Activated T-helper 1 cell treated with anti-CD3 and anti-CD28 coated beads, Interleukin-12 subunit alpha, Interleukin-12 subunit beta, Interleukin-2, Interleukin-4 antibody, amounts not matched to agents 30 ng/mL and 10 ng/mL and 1 ng/mL, durations not matched to agents 14 hours and 24 hours and 36 hours (primary cell): ENCODE measurements at regions not wholly inside any gene's neighbourhood (a gene's known extent, or its start where the extent isn't known, plus 50 kb on each side); places are given as distances from the start of the nearest gene placed in this dataset.

Source experiments
- DNase-seq: peaks from one replicate; pipeline ENCODE4 v3.0.0; 2021; ENCODE audit warnings: low spot score
- H3K27ac Mint-ChIP-seq: one replicate; pipeline ENCODE4 v1.8.0; 2021; ENCODE audit warnings: mild to moderate bottlenecking, mixed read lengths
- H3K27me3 Mint-ChIP-seq: one replicate; pipeline ENCODE4 v1.8.0; 2022; ENCODE audit warnings: mild to moderate bottlenecking, moderate library complexity, mixed read lengths; ENCODE audit not compliant: insufficient read depth
- H3K36me3 Mint-ChIP-seq: one replicate; pipeline ENCODE4 v1.8.0; 2021; ENCODE audit warnings: low read depth, mixed read lengths
- H3K4me1 Mint-ChIP-seq: one replicate; pipeline ENCODE4 v1.8.0; 2021; ENCODE audit warnings: low read depth, mixed read lengths
- H3K4me3 Mint-ChIP-seq: one replicate; pipeline ENCODE4 v1.8.0; 2021; ENCODE audit warnings: mild to moderate bottlenecking, moderate library complexity, mixed read lengths
- H3K9me3 Mint-ChIP-seq: one replicate; pipeline ENCODE4 v1.8.0; 2021; ENCODE audit warnings: mixed read lengths
- intact Hi-C: fragments of 100-400 bp; cut with micrococcal nuclease; formaldehyde crosslinking; loops from one replicate; pipeline ENCODE4 v1.15.1; 2024

DNA sequence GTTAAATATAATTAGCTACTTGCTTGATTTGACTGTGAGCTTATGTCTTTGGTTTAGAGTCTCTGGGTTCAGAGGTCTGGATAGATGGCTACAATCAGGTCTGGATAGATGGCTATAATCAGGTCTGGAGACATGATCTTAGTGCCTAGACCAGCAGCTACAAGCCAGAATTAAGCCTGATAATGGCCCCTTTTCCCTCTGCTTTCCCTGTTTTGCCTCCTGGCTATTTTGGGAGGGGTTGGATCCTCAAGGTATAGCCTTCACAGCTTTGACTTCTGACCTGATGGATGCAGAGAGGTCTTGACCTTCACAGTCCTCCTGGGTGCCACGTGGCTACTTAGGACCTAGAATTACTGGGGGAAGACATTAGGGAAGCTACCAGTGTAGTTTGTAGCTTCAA lies 877.7 kb downstream of the GALC start:
- Mint-ChIP-seq H3K4me1 (no peaks in the 10 kb centered on the region), H3K27me3 (no peaks in the 10 kb centered on the region), H3K4me3 (no peak overlapping the region), H3K27ac (no peak overlapping the region), H3K9me3 (no peaks in the 10 kb centered on the region), H3K36me3 (no peaks in the 10 kb centered on the region)
- no peak for DNase-seq
- intact Hi-C loops: no loop called here

DNA sequence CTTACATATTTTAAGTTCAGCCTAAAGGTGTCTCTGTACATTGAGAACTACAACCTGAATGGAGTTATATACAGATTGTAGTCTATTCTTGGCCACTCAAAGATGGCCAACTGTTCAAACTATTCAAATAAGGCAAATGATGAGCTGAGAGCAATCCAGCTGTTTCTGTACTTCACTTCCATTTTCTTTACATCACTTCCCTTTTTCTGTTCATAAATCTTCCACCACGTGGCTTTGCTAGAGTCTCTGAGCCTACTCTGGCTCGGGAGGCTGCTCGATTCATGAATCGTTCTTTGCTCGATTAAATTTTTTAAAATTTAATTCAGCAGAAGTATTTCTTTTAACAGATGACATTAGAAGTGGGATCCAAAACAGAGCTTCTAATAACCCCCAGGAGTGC lies 879.7 kb downstream of the GALC start:
- no peak overlapping the region for H3K27ac Mint-ChIP-seq
- no peaks in the 10 kb centered on the region for H3K36me3 Mint-ChIP-seq
- no peaks in the 10 kb centered on the region for H3K9me3 Mint-ChIP-seq
- intact Hi-C loops: no loop called here
- no peaks in the 10 kb centered on the region for H3K27me3 Mint-ChIP-seq
- no peak overlapping the region for H3K4me3 Mint-ChIP-seq
- H3K4me1 Mint-ChIP-seq: no peaks in the 10 kb centered on the region
- no peak for DNase-seq

DNA sequence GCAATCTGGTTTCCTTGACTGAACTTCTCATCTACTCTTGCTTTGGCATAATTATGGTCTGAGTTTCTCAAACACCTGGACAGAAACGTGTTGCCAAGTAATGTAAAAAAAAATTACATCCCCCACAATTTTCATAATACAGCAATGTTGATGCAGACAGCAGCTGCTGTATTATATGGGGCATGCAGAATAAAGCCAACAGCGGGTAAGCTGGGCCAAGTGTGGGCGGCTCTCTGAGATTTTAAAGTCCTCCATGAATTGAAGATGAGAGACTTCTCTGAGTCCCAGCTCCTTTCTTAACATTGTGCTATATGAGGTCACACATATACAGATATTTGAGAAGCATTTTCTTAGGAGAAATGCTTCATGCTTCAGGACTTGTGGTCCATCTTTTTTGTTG lies 881.2 kb downstream of the GALC start:
- no peak overlapping the region for H3K4me3 Mint-ChIP-seq
- H3K4me1 Mint-ChIP-seq: no peaks in the 10 kb centered on the region
- DNase-seq: no peak
- H3K27ac Mint-ChIP-seq: no peak overlapping the region
- H3K27me3 Mint-ChIP-seq: no peaks in the 10 kb centered on the region
- no peaks in the 10 kb centered on the region for H3K36me3 Mint-ChIP-seq
- intact Hi-C loops: no loop called here
- H3K9me3 Mint-ChIP-seq: no peaks in the 10 kb centered on the region

DNA sequence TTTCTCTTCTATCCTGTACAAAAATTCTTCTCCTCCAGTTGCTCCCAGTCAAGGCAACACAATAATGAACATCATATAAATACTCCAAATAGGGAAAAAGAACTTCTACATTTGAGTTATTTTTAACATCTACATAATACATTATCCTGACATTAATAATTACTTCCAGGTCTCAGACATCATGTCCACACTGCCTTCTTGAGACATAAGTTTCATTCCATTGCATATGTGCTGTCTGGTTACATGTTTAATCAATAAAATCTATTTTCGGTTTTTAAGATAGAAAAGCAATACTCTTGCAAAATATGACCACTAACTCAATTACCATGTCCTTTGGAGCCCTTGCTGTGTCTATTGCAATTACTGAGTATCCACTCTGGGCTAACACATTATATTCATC lies 881.9 kb downstream of the GALC start:
- H3K27me3 Mint-ChIP-seq: no peaks in the 10 kb centered on the region
- no peak for DNase-seq
- no peaks in the 10 kb centered on the region for H3K4me1 Mint-ChIP-seq
- no peak overlapping the region for H3K27ac Mint-ChIP-seq
- no peak overlapping the region for H3K4me3 Mint-ChIP-seq
- H3K9me3 Mint-ChIP-seq: no peaks in the 10 kb centered on the region
- no peaks in the 10 kb centered on the region for H3K36me3 Mint-ChIP-seq
- intact Hi-C loops: no loop called here

DNA sequence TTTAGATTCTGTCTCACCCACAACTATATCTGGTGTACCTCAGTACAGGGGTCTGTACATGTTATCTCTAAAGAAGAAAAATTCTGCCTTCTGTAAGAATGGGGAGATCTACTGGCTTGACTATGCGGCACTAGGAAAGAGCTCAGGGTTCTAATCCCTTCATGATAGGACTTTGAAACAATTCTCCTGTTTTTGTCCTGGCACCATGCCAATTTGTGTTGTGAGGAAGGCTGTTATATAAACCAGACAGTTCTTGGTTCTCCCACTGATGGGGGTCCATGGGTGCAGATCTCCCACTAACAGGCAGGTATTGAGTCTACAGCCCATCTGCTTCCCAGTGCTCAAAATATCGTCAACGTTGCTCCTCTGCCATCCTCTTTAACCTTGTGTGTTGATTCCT lies 883.7 kb downstream of the GALC start:
- intact Hi-C loops: no loop called here
- no peak overlapping the region for H3K27ac Mint-ChIP-seq
- H3K27me3 Mint-ChIP-seq: no peaks in the 10 kb centered on the region
- no peaks in the 10 kb centered on the region for H3K36me3 Mint-ChIP-seq
- H3K4me3 Mint-ChIP-seq: no peak overlapping the region
- H3K4me1 Mint-ChIP-seq: no peaks in the 10 kb centered on the region
- no peak for DNase-seq
- no peaks in the 10 kb centered on the region for H3K9me3 Mint-ChIP-seq

DNA sequence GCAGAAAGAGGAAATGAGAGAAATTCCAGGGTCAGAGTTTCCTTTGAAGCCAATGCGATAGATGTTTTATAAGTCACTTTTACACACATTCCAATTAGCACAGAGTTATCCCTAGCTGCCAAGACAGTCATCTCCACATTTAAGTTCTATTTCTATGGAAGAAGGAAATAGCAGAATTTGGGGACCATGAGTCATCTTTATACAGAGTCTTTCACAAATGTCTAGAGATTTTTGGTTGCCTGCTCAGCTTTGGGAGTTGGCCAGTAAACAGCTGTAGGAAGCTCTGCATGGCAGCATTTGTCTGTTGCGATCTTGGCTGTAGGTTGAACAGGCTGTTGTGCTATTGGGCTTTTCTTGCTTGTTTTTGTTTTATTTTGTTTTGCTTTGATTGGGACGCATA lies 884.3 kb downstream of the GALC start:
- Mint-ChIP-seq H3K27me3 (no peaks in the 10 kb centered on the region), H3K27ac (no peak overlapping the region), H3K4me1 (no peaks in the 10 kb centered on the region), H3K4me3 (no peak overlapping the region), H3K36me3 (no peaks in the 10 kb centered on the region), H3K9me3 (no peaks in the 10 kb centered on the region)
- no peak for DNase-seq
- intact Hi-C loops: no loop called here

DNA sequence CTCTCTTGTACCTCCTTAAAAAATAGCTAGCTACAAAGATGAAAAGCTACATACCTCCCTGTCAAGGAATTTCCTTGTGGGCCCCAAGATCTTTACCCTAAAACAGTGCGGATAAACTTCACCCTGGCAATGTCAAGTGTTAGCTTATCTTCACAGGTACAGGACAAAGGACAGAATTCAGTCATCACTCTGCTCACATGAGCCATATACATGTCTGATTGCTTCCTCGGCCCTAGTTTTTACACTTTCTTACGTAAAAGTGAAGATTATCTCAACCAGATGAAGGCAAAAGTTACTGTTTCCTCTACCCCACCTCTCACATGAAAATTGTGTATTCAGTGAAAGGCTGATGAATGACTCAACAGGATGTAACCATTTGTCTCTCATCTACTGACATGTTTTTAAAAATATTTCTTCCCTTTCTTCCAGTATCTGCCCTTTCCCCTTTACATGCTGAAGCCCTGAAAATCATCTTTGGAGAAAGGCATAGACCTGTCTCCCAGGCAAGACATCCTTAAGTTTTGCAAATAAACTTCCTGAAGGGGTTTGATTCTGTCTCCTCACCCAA lies 890.1 kb downstream of the GALC start:
- no peaks in the 10 kb centered on the region for H3K4me1 Mint-ChIP-seq
- no peak overlapping the region for H3K27ac Mint-ChIP-seq
- no peak for DNase-seq
- no peaks in the 10 kb centered on the region for H3K36me3 Mint-ChIP-seq
- no peak overlapping the region for H3K4me3 Mint-ChIP-seq
- H3K27me3 Mint-ChIP-seq: no peaks in the 10 kb centered on the region
- intact Hi-C loops: no loop called here
- no peaks in the 10 kb centered on the region for H3K9me3 Mint-ChIP-seq

DNA sequence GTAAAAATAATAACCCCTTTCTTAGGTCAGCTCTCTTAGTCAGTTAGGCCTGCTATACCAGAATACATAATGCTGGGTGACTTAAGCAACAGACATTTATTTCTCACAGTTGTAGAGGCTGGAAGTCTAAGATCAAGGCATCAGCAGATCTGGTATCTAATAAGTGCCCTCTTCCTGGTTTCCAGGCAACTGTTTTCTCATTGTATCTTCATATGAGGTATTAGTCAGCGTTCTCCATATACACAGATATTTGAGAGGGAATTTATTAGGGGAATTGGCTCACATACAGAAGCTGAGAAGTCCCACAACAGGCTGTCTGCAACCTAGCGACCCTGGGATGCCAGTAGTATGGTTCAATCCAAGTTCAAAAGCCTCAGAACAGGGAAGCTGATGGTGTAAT lies 896.0 kb downstream of the GALC start:
- intact Hi-C loops: no loop called here
- Mint-ChIP-seq H3K9me3 (peaks cover 8% of the 10 kb centered on the region), H3K36me3 (no peaks in the 10 kb centered on the region), H3K27me3 (no peaks in the 10 kb centered on the region), H3K27ac (no peak overlapping the region), H3K4me3 (no peak overlapping the region), H3K4me1 (no peaks in the 10 kb centered on the region)
- no peak for DNase-seq

DNA sequence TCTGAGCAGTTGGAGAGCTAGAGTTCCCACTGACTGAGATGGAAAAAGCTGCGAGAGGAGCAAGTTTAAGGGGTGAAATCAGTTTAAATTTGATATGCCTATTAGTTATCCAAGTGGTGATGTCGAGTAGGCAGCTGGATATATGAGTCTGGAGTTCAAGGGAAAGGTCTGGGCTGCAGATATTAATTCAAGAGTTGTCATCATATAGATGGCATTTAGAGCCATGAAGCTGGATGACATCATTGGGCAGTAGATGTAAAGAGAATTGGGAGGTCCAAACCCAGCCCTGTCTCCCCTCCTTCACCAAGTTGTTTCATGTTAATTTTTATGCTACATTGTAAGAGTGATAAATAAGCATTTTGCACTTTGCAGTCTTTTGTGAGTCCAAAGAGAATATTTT lies 898.1 kb downstream of the GALC start:
- Mint-ChIP-seq H3K27ac (no peak overlapping the region), H3K9me3 (peaks cover 8% of the 10 kb centered on the region), H3K27me3 (no peaks in the 10 kb centered on the region), H3K4me1 (no peaks in the 10 kb centered on the region), H3K4me3 (no peak overlapping the region), H3K36me3 (no peaks in the 10 kb centered on the region)
- intact Hi-C loops: no loop called here
- DNase-seq: no peak

DNA sequence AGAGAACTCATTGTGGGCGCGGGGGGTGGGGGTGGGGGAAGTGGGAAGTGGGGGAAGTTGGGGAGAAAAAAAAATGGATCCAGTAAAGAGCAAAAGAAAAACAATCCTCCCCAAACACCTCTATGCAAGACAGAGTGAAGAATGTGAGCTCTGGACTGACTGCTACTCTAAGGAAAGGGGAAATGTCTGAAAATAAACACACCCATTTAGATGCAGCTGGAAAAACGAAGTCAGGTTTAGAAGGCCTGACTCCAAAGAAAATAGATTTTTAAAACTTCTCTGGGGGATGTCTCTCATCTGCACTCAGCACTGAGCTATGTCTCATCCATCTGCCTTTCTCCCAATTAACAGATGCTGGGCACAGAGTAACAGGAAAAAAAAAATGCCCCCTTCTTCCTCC lies 904.4 kb downstream of the GALC start:
- H3K36me3 Mint-ChIP-seq: no peaks in the 10 kb centered on the region
- DNase-seq: no peak
- no peaks in the 10 kb centered on the region for H3K4me1 Mint-ChIP-seq
- no peaks in the 10 kb centered on the region for H3K27me3 Mint-ChIP-seq
- no peak overlapping the region for H3K4me3 Mint-ChIP-seq
- peaks cover 3% of the 10 kb centered on the region for H3K9me3 Mint-ChIP-seq
- no peak overlapping the region for H3K27ac Mint-ChIP-seq
- intact Hi-C loops: no loop called here

DNA sequence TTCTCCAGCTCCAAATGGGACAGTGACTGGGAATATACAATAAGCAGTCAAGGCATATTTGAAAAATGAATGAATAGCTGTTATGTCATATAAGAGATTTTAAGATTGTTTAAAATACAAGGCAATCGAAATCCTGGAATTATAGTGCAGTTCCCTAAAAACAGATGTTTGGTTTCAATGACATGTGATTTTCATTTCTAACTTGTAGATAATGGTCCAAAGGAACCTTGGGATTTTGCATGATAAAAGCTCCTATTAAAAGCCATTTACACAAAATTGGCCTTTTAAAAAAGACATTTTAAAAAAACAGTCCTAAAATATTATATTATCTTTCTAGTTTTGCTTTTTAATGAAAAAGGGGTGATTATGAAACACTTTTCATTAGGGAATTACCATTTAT lies 905.1 kb downstream of the GALC start:
- DNase-seq: no peak
- intact Hi-C loops: no loop called here
- H3K9me3 Mint-ChIP-seq: peaks cover under 1% of the 10 kb centered on the region
- H3K4me3 Mint-ChIP-seq: no peak overlapping the region
- no peak overlapping the region for H3K27ac Mint-ChIP-seq
- no peaks in the 10 kb centered on the region for H3K27me3 Mint-ChIP-seq
- no peaks in the 10 kb centered on the region for H3K4me1 Mint-ChIP-seq
- H3K36me3 Mint-ChIP-seq: no peaks in the 10 kb centered on the region

DNA sequence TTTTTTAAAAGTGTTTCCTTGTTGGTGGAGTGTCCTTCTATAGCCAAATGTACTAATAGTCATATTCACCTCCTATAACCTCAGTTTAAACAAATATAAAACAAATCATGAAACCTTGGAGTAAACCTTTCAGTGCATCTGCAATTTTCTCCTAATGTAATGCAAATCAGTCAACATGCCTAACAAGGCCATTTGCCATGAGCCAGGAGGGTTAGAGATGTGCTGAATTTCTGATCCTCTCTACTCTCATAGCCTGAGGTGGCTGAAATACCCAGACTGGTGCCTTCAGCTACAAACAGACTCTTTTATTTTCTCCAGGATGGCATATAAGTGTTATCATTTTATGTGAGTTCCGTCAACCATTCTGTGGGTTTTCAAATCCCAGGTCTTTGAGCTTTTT lies 908.1 kb downstream of the GALC start:
- no peaks in the 10 kb centered on the region for H3K36me3 Mint-ChIP-seq
- H3K4me3 Mint-ChIP-seq: no peak overlapping the region
- intact Hi-C loops: no loop called here
- no peaks in the 10 kb centered on the region for H3K27me3 Mint-ChIP-seq
- DNase-seq: no peak
- H3K27ac Mint-ChIP-seq: no peak overlapping the region
- H3K4me1 Mint-ChIP-seq: no peaks in the 10 kb centered on the region
- H3K9me3 Mint-ChIP-seq: peaks cover 6% of the 10 kb centered on the region

DNA sequence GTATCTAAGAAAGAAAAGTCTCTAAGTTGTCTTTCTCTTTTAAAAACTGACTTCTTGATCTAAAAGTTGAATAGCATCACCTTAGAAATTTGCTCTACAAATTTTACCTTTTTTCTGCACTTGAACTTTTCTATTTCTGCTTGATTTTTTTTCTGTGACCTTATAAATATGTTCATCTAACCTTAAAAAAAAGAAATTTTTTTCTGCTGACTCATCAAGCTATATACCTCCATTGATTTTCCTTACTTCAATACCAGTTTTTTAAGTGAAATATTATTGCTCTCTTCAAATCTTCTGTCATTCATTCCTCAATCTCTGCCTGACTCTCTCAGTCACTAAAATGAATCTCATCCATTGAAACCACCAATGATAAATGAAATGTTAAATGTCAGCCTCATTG lies 910.1 kb downstream of the GALC start:
- Mint-ChIP-seq H3K27me3 (no peaks in the 10 kb centered on the region), H3K4me3 (no peak overlapping the region), H3K27ac (no peak overlapping the region), H3K36me3 (no peaks in the 10 kb centered on the region), H3K9me3 (peaks cover 6% of the 10 kb centered on the region), H3K4me1 (no peaks in the 10 kb centered on the region)
- DNase-seq: no peak
- intact Hi-C loops: no loop called here

DNA sequence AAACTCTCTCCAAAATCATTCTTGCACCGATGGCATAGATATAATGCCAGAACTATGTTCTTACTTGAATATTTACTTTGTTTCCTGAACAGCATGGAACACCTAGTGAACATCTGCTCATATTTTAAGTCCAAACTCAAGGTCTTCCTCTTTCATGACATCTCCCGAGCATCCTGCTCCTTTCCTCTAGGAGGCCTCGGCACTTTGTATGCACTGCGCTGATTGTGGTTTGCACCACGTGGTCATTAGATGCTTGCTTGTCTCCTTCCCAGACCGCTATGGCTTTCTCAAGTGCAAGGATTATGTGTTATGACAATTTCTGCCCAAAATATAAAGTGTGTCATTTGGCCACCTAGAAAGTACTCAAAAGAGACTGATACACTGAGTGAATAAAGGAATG lies 912.0 kb downstream of the GALC start:
- intact Hi-C loops: no loop called here
- no peaks in the 10 kb centered on the region for H3K36me3 Mint-ChIP-seq
- no peaks in the 10 kb centered on the region for H3K4me1 Mint-ChIP-seq
- H3K27ac Mint-ChIP-seq: no peak overlapping the region
- H3K27me3 Mint-ChIP-seq: no peaks in the 10 kb centered on the region
- no peak overlapping the region for H3K4me3 Mint-ChIP-seq
- peaks cover 6% of the 10 kb centered on the region for H3K9me3 Mint-ChIP-seq
- DNase-seq: no peak
